Astrocyte (in vitro differentiated cells and primary cell): ENCODE measurements at regions not wholly inside any gene's neighbourhood (a gene's known extent, or its start where the extent isn't known, plus 50 kb on each side); places are given as distances from the start of the nearest gene placed in this dataset.

Source experiments
- DNase-seq: peaks from one replicate; pipeline ENCODE4 v3.0.0-alpha.2; 2010; ENCODE audit warnings: low read depth
- FAIRE-seq: peaks from 2 replicates; lab custom pipeline; 2011; peaks lifted over from hg19 to GRCh38; lab: Jason Lieb, UNC
- H2AFZ ChIP-seq: 2 replicates; pipeline ENCODE4 v1.6.0; 2012; ENCODE audit warnings: low read depth, low read length, inconsistent platforms
- H3K27ac ChIP-seq: 2 replicates; pipeline ENCODE4 v1.5.1; 2011; ENCODE audit warnings: low read depth, low read length, inconsistent platforms
- H3K27me3 ChIP-seq: 2 replicates; pipeline ENCODE4 v1.6.0; 2011; ENCODE audit warnings: low read length, inconsistent platforms; ENCODE audit not compliant: insufficient read depth
- H3K36me3 ChIP-seq: 2 replicates; pipeline ENCODE4 v1.5.1; 2011; ENCODE audit warnings: low read length, inconsistent platforms; ENCODE audit not compliant: insufficient read depth
- H3K4me1 ChIP-seq: 2 replicates; pipeline ENCODE4 v1.5.1; 2011; ENCODE audit warnings: low read length, inconsistent platforms; ENCODE audit not compliant: insufficient read depth
- H3K4me2 ChIP-seq: 2 replicates; pipeline ENCODE4 v1.6.0; 2012; ENCODE audit warnings: low read length, inconsistent platforms
- H3K4me3 ChIP-seq: 2 replicates; pipeline ENCODE4 v1.5.1; 2011; ENCODE audit warnings: low read depth, mild to moderate bottlenecking, low read length, inconsistent platforms; ENCODE audit not compliant: insufficient read depth
- H3K79me2 ChIP-seq: 2 replicates; pipeline ENCODE4 v1.6.0; 2012; ENCODE audit warnings: mild to moderate bottlenecking, low read length, inconsistent platforms; ENCODE audit not compliant: insufficient read depth
- H3K9ac ChIP-seq: 2 replicates; pipeline ENCODE4 v1.6.0; 2012; ENCODE audit warnings: mild to moderate bottlenecking, low read length, inconsistent platforms
- H3K9me3 ChIP-seq: 2 replicates; pipeline ENCODE4 v1.5.1; 2012; ENCODE audit warnings: low read depth, mild to moderate bottlenecking, low read length, inconsistent platforms; ENCODE audit not compliant: insufficient read depth
- H4K20me1 ChIP-seq: 2 replicates; pipeline ENCODE4 v1.6.0; 2012; ENCODE audit warnings: low read length, inconsistent platforms; ENCODE audit not compliant: insufficient read depth
- H3K27ac Mint-ChIP-seq: one replicate; pipeline ENCODE4 v1.8.0; 2021; ENCODE audit warnings: mild to moderate bottlenecking, mixed read lengths; ENCODE audit not compliant: unreplicated experiment
- H3K27me3 Mint-ChIP-seq: one replicate; pipeline ENCODE4 v1.8.0; 2021; ENCODE audit warnings: low read depth, mixed read lengths; ENCODE audit not compliant: unreplicated experiment
- H3K36me3 Mint-ChIP-seq: one replicate; pipeline ENCODE4 v1.8.0; 2021; ENCODE audit warnings: low read depth, mixed read lengths; ENCODE audit not compliant: unreplicated experiment
- H3K4me1 Mint-ChIP-seq: one replicate; pipeline ENCODE4 v1.8.0; 2021; ENCODE audit warnings: low read depth, mixed read lengths; ENCODE audit not compliant: unreplicated experiment
- H3K4me3 Mint-ChIP-seq: one replicate; pipeline ENCODE4 v1.8.0; 2021; ENCODE audit warnings: mild to moderate bottlenecking, moderate library complexity, mixed read lengths; ENCODE audit not compliant: unreplicated experiment
- H3K9me3 Mint-ChIP-seq: one replicate; pipeline ENCODE4 v1.8.0; 2021; ENCODE audit warnings: mild to moderate bottlenecking, mixed read lengths; ENCODE audit not compliant: unreplicated experiment
- CTCF ChIP-seq: IDR thresholded peaks from 2 replicates; pipeline ENCODE4 v1.5.1; 2011; ENCODE audit warnings: low read depth, mild to moderate bottlenecking, inconsistent platforms, low read length, moderate library complexity; ENCODE audit not compliant: insufficient read depth
- EZH2 ChIP-seq: IDR thresholded peaks from 2 replicates; pipeline ENCODE4 v1.6.1; 2012; ENCODE audit warnings: mild to moderate bottlenecking, low read length, inconsistent platforms; ENCODE audit not compliant: insufficient read depth

GRCh38 chr2:188909036-188909435, 65.1 kb upstream of the COL3A1 start:
- TF ChIP-seq EZH2: no peak
- no peak for TF ChIP-seq CTCF

GRCh38 chr2:188916736-188917135, 57.4 kb upstream of the COL3A1 start:
- H3K4me3 Mint-ChIP-seq: no peak overlapping the region
- H3K36me3 ChIP-seq: no peaks in the 10 kb centered on the region
- TF ChIP-seq CTCF (no peak), EZH2 (no peak)
- H3K9me3 ChIP-seq: no peaks in the 10 kb centered on the region
- no peaks in the 10 kb centered on the region for H3K9me3 Mint-ChIP-seq
- FAIRE-seq (no peak), DNase-seq (no peak)
- H3K27me3 Mint-ChIP-seq: no peaks in the 10 kb centered on the region
- no peaks in the 10 kb centered on the region for H3K27me3 ChIP-seq
- H3K9ac ChIP-seq: no peak overlapping the region
- no peaks in the 10 kb centered on the region for H3K79me2 ChIP-seq
- H2AFZ ChIP-seq: no peak overlapping the region
- H4K20me1 ChIP-seq: no peaks in the 10 kb centered on the region
- no peak overlapping the region for H3K27ac Mint-ChIP-seq
- no peaks in the 10 kb centered on the region for H3K36me3 Mint-ChIP-seq
- H3K27ac ChIP-seq: no peak overlapping the region
- H3K4me1 Mint-ChIP-seq: peaks cover 2% of the 10 kb centered on the region
- no peak overlapping the region for H3K4me2 ChIP-seq
- no peaks in the 10 kb centered on the region for H3K4me1 ChIP-seq
- no peak overlapping the region for H3K4me3 ChIP-seq

More at GRCh38 chr2:188909036-188909435, 65.1 kb upstream of the COL3A1 start:
- Histone ChIP-seq H3K9ac (no peak overlapping the region), H3K4me3 (no peak overlapping the region), H3K4me1 (no peaks in the 10 kb centered on the region), H3K9me3 (no peaks in the 10 kb centered on the region), H3K79me2 (no peaks in the 10 kb centered on the region), H3K27ac (no peak overlapping the region), H3K27me3 (no peaks in the 10 kb centered on the region), H4K20me1 (no peaks in the 10 kb centered on the region), H2AFZ (no peak overlapping the region), H3K36me3 (no peaks in the 10 kb centered on the region), H3K4me2 (no peak overlapping the region)
- H3K4me3 Mint-ChIP-seq: no peak overlapping the region
- H3K4me1 Mint-ChIP-seq: no peaks in the 10 kb centered on the region
- H3K27me3 Mint-ChIP-seq: no peaks in the 10 kb centered on the region
- FAIRE-seq (no peak), DNase-seq (peak; percentile 37)
- H3K36me3 Mint-ChIP-seq: peaks cover 3% of the 10 kb centered on the region
- peaks cover 5% of the 10 kb centered on the region for H3K9me3 Mint-ChIP-seq
- H3K27ac Mint-ChIP-seq: no peak overlapping the region

- Mint-ChIP-seq H3K4me1 (peaks cover 2% of the 10 kb centered on the region), H3K9me3 (no peaks in the 10 kb centered on the region), H3K27me3 (no peaks in the 10 kb centered on the region), H3K4me3 (no peak overlapping the region), H3K27ac (no peak overlapping the region), H3K36me3 (no peaks in the 10 kb centered on the region)
- H3K4me1 ChIP-seq: no peaks in the 10 kb centered on the region
- H3K79me2 ChIP-seq: no peaks in the 10 kb centered on the region
- H3K4me2 ChIP-seq: no peak overlapping the region
- DNase-seq (no peak), FAIRE-seq (no peak)
- H3K36me3 ChIP-seq: no peaks in the 10 kb centered on the region
- no peak overlapping the region for H3K27ac ChIP-seq
- H3K4me3 ChIP-seq: no peak overlapping the region
- TF ChIP-seq CTCF: no peak
- TF ChIP-seq EZH2: no peak
- no peaks in the 10 kb centered on the region for H3K9me3 ChIP-seq
- H2AFZ ChIP-seq: no peak overlapping the region
- H3K9ac ChIP-seq: no peak overlapping the region
- no peaks in the 10 kb centered on the region for H3K27me3 ChIP-seq
- H4K20me1 ChIP-seq: no peaks in the 10 kb centered on the region
Observed at GRCh38 chr2:188917632-188918031, 56.5 kb upstream of the COL3A1 start.
